Caco-2 (cell line): ENCODE measurements at regions not wholly inside any gene's neighbourhood (a gene's known extent, or its start where the extent isn't known, plus 50 kb on each side); places are given as distances from the start of the nearest gene placed in this dataset.

Experiments
- BruUV-seq: library from RNA; stranded (reverse); fragments of 400-500 nt; replicated peaks from 2 replicates; lab custom pipeline; 2021; lab: Mats Ljungman, UMichigan
- CTCF ChIA-PET: fragments of 300-600 bp; sonication (Branson Sonifier 250); formaldehyde crosslinking; loops from one replicate; lab custom pipeline; 2022; ENCODE audit warnings: antibody characterized with exemption; lab: Charles Lee
- POLR2A ChIA-PET: fragments of 300-600 bp; sonication (Branson Sonifier 250); formaldehyde crosslinking; loops from one replicate; lab custom pipeline; 2022; ENCODE audit warnings: antibody characterized with exemption; lab: Charles Lee
- DNase-seq, 2 experiments: peaks; one replicate each; pipeline versions ENCODE4 v3.0.0 to v3.0.0-alpha.2; 2020 to 2022
- H3K27me3 ChIP-seq: replicated peaks from 2 replicates; pipeline ENCODE4 v1.6.0; 2011; ENCODE audit warnings: low read length; ENCODE audit not compliant: control insufficient read depth, insufficient read depth
- H3K36me3 ChIP-seq: 2 replicates; pipeline ENCODE4 v1.5.1; 2011; ENCODE audit warnings: low read length; ENCODE audit not compliant: control insufficient read depth, insufficient read depth
- H3K4me1 ChIP-seq: fragments of 250-450 bp; sonication (Bioruptor Pico); 2 replicates; pipeline ENCODE4 v1.5.1; 2020; ENCODE audit warnings: mild to moderate bottlenecking
- H3K4me3 ChIP-seq: 2 replicates; pipeline ENCODE4 v1.5.1; 2011; ENCODE audit warnings: low read depth, mild to moderate bottlenecking, control low read depth, low read length
- H3K9me3 ChIP-seq: fragments of 250-450 bp; sonication (Bioruptor Pico); 2 replicates; pipeline ENCODE4 v1.5.1; 2020; ENCODE audit warnings: mild to moderate bottlenecking, moderate library complexity
- H3K27ac Mint-ChIP-seq: one replicate; pipeline ENCODE4 v1.8.0; 2022; ENCODE audit warnings: mixed read lengths; ENCODE audit not compliant: unreplicated experiment
- H3K27me3 Mint-ChIP-seq: one replicate; pipeline ENCODE4 v1.8.0; 2022; ENCODE audit warnings: mixed read lengths; ENCODE audit not compliant: insufficient read depth, unreplicated experiment
- H3K36me3 Mint-ChIP-seq: one replicate; pipeline ENCODE4 v1.8.0; 2022; ENCODE audit warnings: mild to moderate bottlenecking, mixed read lengths; ENCODE audit not compliant: insufficient read depth, unreplicated experiment
- H3K4me1 Mint-ChIP-seq: one replicate; pipeline ENCODE4 v1.8.0; 2022; ENCODE audit warnings: low read depth, mixed read lengths; ENCODE audit not compliant: unreplicated experiment
- H3K4me3 Mint-ChIP-seq: one replicate; pipeline ENCODE4 v1.8.0; 2022; ENCODE audit warnings: mild to moderate bottlenecking, moderate library complexity, mixed read lengths; ENCODE audit not compliant: unreplicated experiment
- H3K9me3 Mint-ChIP-seq: one replicate; pipeline ENCODE4 v1.8.0; 2022; ENCODE audit warnings: mixed read lengths; ENCODE audit not compliant: unreplicated experiment
- intact Hi-C: fragments of 100-400 bp; cut with micrococcal nuclease; formaldehyde crosslinking; loops from one replicate; pipeline ENCODE4 v1.10.0; 2022; ENCODE audit not compliant: unreplicated experiment
- TF ChIP-seq, protein P1 (sequence below), 2 experiments: fragments of 200-600 bp in 1 of 2; IDR thresholded peaks; 1 replicate in 1 of 2; 2 replicates in 1 of 2; pipeline versions ENCODE4 v1.5.1 to v1.8.0; 2011 to 2022; ENCODE audit warnings: antibody characterized with exemption in 1 of 2, control low read depth in 1 of 2, inconsistent platforms in 1 of 2, low read depth in 1 of 2, low read length in 1 of 2, mild to moderate bottlenecking in 1 of 2, moderate library complexity in 1 of 2; ENCODE audit not compliant: insufficient read depth in 1 of 2, severe bottlenecking in 1 of 2, unreplicated experiment in 1 of 2

DNA sequence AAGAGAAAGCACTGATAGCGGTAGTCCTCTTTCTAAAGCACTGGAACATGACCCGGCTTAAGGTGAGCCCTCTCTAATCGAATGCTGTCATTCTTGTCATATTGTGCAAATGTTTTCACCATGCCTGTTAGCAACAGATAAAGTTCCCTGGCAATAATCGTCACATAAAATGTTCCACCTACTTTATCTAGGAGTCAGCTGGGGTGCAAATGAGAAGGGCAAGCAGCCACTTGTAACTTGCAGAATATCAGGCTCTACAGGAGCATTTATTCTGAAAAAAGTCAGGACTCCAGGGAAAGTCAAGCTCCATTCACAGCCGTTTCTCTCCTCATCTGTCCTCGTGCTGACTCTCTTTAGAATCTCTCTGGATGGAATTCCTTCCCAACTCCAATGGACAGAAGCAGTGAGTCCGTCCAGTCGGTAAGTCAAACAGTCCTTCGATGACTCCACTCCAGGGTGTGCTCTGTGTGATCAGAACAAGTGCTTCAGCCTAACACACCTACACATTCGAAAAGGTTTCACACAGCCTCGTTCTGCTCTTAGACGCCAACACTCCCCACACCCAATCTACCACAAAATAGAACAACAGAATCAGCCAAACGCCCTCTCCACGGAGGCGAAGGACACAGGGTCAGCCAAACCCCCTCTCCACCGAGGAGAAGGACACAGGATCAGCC is 101.7 kb upstream of the FRG1 start:
- DNase-seq: no peak
- Mint-ChIP-seq H3K4me1 (no peaks in the 10 kb centered on the region), H3K27me3 (peaks cover 11% of the 10 kb centered on the region), H3K9me3 (no peaks in the 10 kb centered on the region), H3K4me3 (no peak overlapping the region), H3K27ac (no peak overlapping the region), H3K36me3 (no peaks in the 10 kb centered on the region)
- Histone ChIP-seq H3K9me3 (no peaks in the 10 kb centered on the region), H3K36me3 (no peaks in the 10 kb centered on the region), H3K4me3 (no peak overlapping the region), H3K4me1 (no peaks in the 10 kb centered on the region), H3K27me3 (no peaks in the 10 kb centered on the region)
- intact Hi-C loops: no loop called here
- POLR2A ChIA-PET: no interaction called here
- CTCF ChIA-PET: no interaction called here
- no TSS peak for BruUV-seq
- TF ChIP-seq, protein P1, sequence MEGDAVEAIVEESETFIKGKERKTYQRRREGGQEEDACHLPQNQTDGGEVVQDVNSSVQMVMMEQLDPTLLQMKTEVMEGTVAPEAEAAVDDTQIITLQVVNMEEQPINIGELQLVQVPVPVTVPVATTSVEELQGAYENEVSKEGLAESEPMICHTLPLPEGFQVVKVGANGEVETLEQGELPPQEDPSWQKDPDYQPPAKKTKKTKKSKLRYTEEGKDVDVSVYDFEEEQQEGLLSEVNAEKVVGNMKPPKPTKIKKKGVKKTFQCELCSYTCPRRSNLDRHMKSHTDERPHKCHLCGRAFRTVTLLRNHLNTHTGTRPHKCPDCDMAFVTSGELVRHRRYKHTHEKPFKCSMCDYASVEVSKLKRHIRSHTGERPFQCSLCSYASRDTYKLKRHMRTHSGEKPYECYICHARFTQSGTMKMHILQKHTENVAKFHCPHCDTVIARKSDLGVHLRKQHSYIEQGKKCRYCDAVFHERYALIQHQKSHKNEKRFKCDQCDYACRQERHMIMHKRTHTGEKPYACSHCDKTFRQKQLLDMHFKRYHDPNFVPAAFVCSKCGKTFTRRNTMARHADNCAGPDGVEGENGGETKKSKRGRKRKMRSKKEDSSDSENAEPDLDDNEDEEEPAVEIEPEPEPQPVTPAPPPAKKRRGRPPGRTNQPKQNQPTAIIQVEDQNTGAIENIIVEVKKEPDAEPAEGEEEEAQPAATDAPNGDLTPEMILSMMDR (IDR thresholded peaks at IDR 0.05; ENCODE audit: insufficient read depth in 1 of 2, low read depth in 1 of 2, low read length in 1 of 2, severe bottlenecking in 1 of 2, unreplicated experiment in 1 of 2): no peak

GRCh38 chr4:189840356-189840755 is 100.3 kb upstream of the FRG1 start:
- Histone ChIP-seq H3K4me3 (no peak overlapping the region), H3K4me1 (no peaks in the 10 kb centered on the region), H3K27me3 (no peaks in the 10 kb centered on the region), H3K9me3 (no peaks in the 10 kb centered on the region), H3K36me3 (no peaks in the 10 kb centered on the region)
- Mint-ChIP-seq H3K9me3 (no peaks in the 10 kb centered on the region), H3K36me3 (no peaks in the 10 kb centered on the region), H3K4me1 (no peaks in the 10 kb centered on the region), H3K27ac (no peak overlapping the region), H3K27me3 (peaks cover 11% of the 10 kb centered on the region), H3K4me3 (no peak overlapping the region)
- CTCF ChIA-PET: no interaction called here
- POLR2A ChIA-PET: no interaction called here
- BruUV-seq: no TSS peak
- TF ChIP-seq, protein P1 (IDR thresholded peaks at IDR 0.05; ENCODE audit: insufficient read depth in 1 of 2, low read depth in 1 of 2, low read length in 1 of 2, severe bottlenecking in 1 of 2, unreplicated experiment in 1 of 2): no peak
- intact Hi-C loops: no loop called here
- no peak for DNase-seq

- Mint-ChIP-seq H3K36me3 (no peaks in the 10 kb centered on the region), H3K9me3 (no peaks in the 10 kb centered on the region), H3K4me3 (no peak overlapping the region), H3K27me3 (peaks cover 10% of the 10 kb centered on the region), H3K4me1 (no peaks in the 10 kb centered on the region), H3K27ac (no peak overlapping the region)
- no peaks in the 10 kb centered on the region for H3K4me1 ChIP-seq
- no peak overlapping the region for H3K4me3 ChIP-seq
- H3K27me3 ChIP-seq: no peaks in the 10 kb centered on the region
- no peak for DNase-seq
- TF ChIP-seq, protein P1 (IDR thresholded peaks at IDR 0.05; ENCODE audit: insufficient read depth in 1 of 2, low read depth in 1 of 2, low read length in 1 of 2, severe bottlenecking in 1 of 2, unreplicated experiment in 1 of 2): no peak
- H3K9me3 ChIP-seq: no peaks in the 10 kb centered on the region
- ChIA-PET CTCF (no interaction called here), POLR2A (no interaction called here)
- no TSS peak for BruUV-seq
- intact Hi-C loops: no loop called here
- H3K36me3 ChIP-seq: no peaks in the 10 kb centered on the region
Observed at GRCh38 chr4:189843413-189844009, 97.2 kb upstream of the FRG1 start.
